NCI-H510A (cell line): ENCODE measurements at regions not wholly inside any gene's neighbourhood (a gene's known extent, or its start where the extent isn't known, plus 50 kb on each side); places are given as distances from the start of the nearest gene placed in this dataset.
"Not testable (repeated sequence)": the region's sequence is repeated elsewhere in the genome, so short reads cannot be mapped to it uniquely, and the experiment has no call there.

Experiments used
- DNase-seq: peaks from one replicate; lab custom pipeline; 2025; lab: John Stamatoyannopoulos, UW

DNA sequence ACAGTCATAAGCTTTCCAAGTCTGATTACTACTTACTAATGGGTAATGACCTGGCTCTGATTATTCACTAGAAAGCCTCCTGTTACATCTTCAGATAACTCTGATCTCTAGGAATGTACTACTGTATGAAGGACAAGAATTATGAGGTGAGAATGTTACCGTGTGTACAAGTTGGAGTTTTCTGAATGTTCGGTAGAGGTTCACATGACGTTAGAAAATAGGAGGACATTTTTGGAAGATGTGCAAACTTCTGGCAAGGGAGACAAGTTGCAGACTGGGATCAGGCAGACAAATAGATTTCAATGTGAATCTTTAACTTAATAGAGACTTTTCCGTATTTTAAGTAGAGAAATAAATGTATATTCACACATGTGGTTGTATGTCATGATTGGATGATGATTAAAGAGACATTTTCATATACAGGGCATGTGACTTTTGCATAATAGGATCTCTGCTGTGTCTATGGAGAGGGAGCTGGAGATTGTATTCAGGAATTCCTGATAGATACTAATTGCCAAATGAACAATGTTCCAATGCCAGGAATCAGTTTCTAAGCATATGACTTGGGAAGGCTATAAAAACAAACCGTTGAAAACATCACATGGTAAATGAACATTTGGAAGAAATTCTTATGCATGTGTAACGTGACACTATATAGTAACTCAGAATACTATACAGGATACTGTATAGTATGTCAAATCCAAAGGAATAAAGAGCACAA, 1695.8 kb upstream of the PIK3C3 start:
- no peak for DNase-seq

- no peak for DNase-seq
Observed at GRCh38 chr18:40258311-40258710, 1696.7 kb upstream of the PIK3C3 start.

DNA sequence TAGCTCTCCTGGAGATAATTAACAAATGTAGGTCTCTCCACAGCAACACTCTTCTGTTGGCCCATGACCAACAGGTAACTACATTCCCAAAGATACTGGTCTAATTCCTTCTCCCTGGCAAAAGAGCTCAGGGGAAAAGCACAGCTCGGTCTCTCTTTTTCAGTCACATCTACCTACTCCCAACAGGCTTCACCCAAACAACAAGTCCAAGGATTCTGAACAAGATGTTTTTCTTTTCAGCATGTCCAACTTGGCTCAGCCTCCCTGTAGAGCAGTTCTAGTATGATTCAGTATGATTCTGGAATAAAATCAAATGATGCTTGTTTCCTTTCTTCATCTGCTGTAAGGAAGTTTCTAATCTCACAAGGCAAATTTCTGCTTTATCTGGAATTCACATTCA, 1704.8 kb upstream of the PIK3C3 start:
- DNase-seq = no peak

GRCh38 chr18:40249390-40250080, 1705.5 kb upstream of the PIK3C3 start:
- DNase-seq = no peak

GRCh38 chr18:40245612-40246011, 1709.4 kb upstream of the PIK3C3 start:
- not testable (repeated sequence) for DNase-seq

- no peak for DNase-seq
Observed at GRCh38 chr18:40243607-40244006, 1711.4 kb upstream of the PIK3C3 start.

GRCh38 chr18:40235836-40236235, 1719.2 kb upstream of the PIK3C3 start:
- no peak for DNase-seq

DNA sequence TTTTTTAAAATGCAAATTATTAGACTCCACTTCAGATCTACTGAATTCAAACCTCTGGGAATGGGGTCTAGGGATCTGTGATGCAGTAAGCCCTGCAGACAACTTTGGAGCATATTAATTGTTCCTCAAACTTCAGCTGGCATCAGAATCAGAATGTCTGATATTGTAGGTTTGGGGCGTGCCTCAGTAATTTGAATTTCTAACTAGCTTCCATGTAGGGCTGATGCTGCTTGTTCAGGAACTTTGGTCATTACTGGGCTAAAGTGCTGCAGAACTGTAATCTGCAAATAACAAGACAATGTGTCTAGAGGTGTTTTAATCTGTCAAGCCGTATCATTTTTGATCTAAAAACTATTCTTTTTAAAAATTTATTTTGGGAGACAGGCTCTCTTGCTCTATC, 1719.7 kb upstream of the PIK3C3 start:
- DNase-seq = no peak

DNA sequence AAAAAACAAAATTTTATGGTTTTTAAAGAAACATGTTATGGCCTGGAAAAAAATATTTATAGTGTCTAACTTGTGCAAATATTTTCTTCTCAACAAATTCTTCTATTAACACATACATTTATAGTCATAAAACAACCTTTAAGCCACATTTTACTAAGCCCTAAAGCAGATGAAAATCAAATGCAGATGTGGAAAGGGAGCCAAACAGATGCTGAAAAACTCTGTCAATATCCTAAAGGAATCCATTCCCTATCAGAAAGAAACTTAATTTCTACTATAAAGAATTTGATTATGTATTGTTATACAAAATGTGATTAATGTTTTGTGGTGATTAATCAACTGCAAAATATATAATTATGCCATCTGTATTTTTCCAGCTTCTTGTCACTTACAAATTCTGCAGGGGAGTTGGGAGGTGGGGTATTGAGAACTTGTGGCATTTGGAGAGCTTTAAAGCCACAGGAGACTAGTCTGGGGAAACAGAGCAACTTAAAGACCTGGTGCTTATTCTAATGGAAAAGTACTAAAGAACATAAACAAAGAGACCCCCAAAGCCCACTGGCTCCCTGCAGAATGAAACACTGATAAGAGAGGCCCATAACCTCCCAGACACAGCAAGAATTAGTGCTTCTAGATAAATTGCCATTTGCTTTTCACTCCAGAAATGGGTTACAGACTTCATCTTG, 1721.0 kb upstream of the PIK3C3 start:
- DNase-seq = no peak

DNA sequence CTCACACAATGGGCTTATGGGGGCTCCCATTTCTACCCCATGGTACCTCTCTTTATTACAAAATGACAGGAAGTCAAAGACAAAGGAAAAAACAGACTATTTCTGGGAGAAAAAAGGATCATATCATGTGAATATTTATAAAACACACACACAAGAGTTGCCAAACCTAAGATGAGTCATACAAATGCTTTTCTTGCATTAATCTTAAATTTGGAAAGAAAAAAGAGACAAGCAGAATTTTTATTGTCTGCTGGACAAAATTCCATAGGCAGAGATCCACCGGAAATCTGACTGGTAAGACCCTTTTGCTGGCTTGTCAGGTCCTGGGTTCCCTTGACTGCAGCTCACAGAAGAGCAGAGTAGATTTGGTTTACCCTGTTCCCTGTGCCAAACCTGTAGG, 1732.3 kb upstream of the PIK3C3 start:
- DNase-seq = no peak

DNA sequence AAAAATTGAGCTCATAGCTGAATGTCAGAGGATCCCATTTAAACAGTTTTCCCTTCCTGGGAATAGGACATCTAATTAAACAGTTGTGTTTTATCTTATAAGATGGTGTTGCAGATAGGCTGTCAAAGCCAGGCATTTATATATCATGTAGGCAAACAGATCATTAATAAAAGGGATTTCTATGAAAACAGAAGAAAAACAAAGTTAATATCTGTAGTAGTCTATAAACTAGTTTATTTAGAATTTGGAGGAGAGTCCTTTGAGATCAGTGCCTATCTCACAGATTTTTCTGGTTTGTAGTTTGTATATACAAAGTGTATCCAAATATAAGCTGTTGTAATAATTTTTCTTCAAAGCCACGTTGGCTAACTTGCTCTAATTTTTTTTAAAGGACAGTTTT, 1738.2 kb upstream of the PIK3C3 start:
- DNase-seq = no peak

DNA sequence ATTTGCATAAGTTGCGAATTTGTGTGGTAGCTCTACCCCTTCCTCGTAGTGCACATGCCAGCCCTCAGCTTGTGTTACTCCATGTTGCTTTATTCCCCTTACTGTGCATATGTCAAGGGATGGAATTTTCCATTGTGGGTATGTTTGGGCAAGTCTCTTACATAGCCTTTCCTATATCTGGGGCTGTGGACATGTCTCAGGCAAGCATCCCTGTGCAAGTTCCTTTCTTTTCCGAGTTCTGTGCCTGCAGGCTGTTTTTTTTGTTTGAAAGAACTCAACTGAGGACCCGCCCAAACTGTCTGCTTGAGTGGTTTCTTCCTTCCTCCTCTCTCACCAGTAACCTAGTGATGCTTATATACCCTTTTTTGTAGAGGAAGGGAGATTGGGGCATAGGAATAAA, 1739.1 kb upstream of the PIK3C3 start:
- no peak for DNase-seq

DNA sequence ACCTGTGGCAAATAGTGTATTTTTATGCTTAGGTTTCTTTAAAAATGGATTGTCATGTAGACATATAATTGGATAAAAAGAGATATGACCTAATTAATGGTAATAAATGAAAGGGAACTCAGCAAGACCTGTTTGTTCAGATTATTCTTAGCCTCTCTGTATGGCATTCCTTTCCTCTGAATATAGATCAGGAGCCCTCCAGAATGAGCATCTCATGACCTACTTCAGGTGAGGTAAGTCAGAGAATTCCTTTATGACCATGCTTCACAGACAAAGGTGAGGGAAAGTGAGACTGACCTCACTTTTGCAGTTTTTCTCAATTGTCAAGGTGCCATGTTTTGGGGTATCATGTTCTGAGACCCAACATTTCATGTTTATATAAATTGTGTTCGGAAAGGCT, 1744.3 kb upstream of the PIK3C3 start:
- no peak for DNase-seq

DNA sequence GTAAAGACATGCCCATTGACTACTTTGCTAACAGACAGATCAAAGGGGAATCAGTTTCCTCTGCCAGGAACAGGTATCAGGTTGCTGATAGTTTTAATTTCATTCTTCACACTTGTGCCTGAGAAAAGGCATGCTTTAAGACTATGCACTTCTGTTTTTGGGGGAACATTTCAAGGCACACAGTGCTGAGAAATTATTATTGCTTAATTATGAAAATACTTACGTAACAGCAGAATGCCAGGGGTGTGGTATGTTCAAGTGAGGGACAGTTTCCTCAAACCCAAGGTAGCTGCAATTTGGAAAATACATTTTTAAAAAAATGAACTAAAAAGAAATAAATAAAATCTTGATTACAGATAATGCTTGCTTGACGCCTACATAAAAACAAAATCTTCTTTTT, 1746.1 kb upstream of the PIK3C3 start:
- DNase-seq = no peak

GRCh38 chr18:40197711-40198110, 1757.3 kb upstream of the PIK3C3 start:
- no peak for DNase-seq

DNA sequence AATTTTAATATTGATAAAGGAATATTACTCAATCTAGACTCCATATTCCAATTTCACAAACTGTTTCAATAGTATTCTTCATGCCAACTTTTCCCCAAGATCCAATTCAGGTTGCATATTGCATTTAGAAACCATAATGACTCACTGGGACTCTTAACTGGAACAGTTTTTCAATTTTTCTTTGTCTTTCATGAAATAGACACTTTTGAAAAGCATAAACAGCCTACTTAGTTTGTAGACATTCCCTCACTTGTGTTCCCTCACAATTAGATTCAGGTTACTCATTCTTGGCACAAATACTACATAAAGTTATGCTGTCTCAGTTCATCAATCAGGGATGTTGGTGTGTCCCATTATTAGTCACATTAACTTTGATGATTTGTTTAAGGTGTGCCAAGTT, 1768.4 kb upstream of the PIK3C3 start:
- no peak for DNase-seq

DNA sequence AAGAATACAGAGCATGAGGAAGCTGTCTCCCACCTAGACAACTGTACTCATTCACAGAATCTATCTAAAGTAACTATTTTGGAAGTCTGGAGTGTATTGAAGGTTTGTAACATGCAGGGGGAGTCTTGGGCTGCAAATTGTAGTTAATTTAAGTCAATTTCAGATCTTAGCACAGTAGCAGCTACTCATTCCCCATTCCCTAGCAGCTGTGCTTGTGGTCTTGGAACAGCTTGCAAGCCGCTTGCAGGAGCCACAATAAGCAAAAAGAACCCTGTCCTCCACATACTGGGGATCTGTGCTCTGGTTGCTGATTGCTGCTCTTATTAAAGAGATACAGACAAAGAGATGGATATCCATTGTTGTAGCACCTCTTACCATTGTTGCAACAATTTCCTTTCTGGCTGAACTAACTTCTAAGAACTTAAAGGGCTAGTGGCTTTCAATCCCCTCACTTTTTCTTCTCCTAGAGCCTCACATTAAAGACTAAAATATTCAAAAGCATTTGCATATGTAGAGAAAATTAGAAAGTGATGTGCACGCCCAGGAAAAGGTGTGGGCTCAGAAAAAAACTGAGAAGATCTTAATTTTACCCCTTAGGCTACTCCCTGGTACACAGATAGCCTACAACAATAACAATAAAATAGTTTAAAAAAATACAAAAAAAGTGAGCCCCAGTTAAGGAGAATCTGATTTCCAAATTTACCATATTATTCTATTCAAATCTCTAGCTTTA, 1775.1 kb upstream of the PIK3C3 start:
- no peak for DNase-seq

DNA sequence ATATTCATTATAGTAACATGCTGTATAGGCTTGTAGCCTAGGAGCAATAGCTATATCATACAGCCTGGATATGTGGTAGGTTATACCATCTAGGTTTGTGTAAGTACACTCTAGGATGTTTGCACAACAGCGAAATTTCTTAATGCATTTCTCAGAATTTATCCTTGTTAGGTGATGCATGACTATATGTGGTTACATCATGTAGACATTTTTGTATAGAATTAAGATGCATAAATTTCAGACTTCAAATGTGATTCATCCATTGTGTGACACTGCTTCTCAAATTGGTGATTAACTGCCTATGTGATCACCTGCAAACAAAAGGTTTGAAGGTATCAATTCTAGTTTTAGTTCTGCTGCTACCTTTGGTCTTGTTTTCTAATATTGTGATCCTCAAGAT, 1787.0 kb upstream of the PIK3C3 start:
- no peak for DNase-seq

DNA sequence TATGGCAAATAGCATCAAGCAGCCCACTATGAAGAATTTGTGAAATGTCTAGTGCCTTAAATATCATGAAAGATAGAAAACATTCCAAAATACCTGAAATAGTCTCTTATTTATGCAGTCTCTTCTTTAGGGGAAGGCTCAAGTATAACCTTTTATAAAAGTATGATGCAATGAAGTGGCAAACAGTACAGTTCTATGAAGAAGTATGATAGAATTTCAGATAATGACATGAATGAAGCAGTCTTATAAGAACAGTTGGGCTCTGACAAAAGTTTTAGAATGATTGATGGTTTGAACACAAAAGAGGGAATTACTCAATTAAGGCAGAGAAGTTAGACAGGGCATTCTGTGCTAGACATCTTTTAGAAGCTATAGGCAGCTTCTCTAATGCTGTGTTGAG, 1791.8 kb upstream of the PIK3C3 start:
- DNase-seq = no peak

GRCh38 chr18:40160361-40160760, 1794.7 kb upstream of the PIK3C3 start:
- DNase-seq = no peak

DNA sequence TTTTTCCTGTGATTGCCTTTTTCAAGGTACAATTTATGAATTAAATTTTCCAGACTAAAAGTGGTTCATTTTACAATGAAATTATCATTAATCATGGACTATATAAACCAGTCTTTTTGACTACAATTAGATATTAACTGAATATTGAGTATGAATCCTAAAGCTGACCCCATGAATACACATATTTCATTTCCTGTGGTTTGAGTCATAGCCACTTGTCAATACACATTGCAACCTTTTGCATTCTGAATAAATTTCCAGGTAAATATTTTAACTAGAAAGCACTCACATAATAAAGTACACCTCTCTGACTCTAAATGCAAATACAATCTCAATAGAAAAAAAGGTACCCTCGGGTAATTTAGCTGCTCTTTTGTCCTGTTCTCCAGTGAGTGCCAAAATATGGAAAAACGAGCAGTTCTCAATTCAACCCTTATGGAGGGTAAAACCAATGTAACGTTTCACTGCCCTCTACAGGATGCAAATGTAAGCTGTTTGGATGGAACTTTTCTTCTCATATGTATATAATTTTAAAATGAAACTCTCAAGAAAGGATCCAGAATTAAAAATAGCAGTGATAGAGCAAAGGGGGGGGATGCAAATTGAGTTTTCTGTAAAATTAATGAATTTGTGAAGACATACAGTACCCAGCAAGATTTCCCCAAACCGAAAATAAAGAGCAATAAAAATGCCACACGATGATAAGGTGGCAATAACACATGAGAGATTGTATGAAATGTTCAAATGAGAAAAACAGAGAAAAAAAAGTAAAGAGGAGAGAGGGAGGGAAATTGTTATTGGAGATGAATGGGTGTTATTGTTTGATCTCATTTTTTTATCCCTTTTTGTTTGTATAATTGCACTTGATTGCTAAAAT, 1795.7 kb upstream of the PIK3C3 start:
- no peak for DNase-seq

DNA sequence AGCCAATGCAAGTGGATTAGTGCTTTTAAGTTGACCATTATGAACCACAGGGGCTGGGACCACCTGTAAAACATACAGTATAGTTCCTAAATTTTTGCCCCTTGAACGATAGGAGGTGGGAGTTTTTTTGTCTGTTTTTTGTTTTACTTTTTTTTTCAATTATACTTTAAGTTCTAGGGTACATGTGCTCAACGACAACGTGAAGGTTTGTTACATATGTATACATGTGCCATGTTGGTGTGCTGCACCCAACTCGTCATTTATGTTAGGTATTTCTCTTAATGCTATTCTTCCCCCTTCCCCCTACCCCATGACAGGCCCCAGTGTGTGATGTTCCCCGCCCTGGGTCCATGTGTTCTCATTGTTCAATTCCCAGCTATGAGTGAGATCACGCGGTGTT, 1797.9 kb upstream of the PIK3C3 start:
- no peak for DNase-seq
